GM13976 (cell line): ENCODE measurements at regions not wholly inside any gene's neighbourhood (a gene's known extent, or its start where the extent isn't known, plus 50 kb on each side); places are given as distances from the start of the nearest gene placed in this dataset.

Experiments
- DNase-seq: peaks from one replicate; pipeline ENCODE4 v3.0.0; 2012; ENCODE audit warnings: low spot score
- in situ Hi-C: fragments of 300-500 bp; cut with MboI; formaldehyde crosslinking; loops from one replicate; pipeline ENCODE4 v1.12.0; 2022; ENCODE audit warnings: low sequenced_read_pairs, mixed read lengths, inconsistent platforms; ENCODE audit not compliant: unreplicated experiment
- TF ChIP-seq, protein P1 (sequence below): IDR thresholded peaks from 2 replicates; pipeline ENCODE4 v1.5.1; 2012; ENCODE audit warnings: borderline replicate concordance, mild to moderate bottlenecking; ENCODE audit not compliant: insufficient read depth; ENCODE audit errors: extremely low read depth, missing control alignments, control extremely low read depth

DNA sequence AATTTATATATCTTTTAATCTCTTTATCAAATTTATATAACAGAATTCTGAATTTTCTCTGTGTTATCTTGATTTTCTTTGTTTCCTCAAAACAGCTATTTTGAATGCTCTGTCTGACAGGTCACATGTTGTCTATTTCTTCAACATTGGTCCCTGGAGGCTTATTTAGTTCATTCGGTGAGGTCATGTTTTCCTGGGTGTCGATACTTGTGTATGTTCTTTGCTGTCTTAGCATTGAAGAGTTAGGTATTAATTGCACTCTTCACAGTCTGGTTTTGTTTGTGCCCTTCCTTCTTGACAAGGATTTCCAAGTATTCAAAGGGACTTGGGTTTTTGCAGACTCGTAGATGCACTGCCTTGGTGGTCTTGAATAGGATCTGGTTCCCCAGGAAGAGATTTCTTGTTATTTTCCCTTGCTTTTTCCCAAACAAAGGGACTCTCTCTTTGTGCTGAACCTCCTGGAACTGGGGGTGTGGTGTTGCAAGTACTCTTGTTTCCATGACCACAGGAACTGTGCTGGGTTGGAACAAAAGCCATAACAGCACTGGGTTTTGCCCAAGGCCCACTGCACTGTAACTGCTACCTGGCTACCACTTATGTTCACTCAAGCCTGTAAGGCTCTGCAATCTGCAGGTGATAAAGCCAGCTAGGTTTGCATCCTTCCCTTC, 1483.0 kb downstream of the CDH8 start:
- no peak for DNase-seq
- TF ChIP-seq, protein P1, sequence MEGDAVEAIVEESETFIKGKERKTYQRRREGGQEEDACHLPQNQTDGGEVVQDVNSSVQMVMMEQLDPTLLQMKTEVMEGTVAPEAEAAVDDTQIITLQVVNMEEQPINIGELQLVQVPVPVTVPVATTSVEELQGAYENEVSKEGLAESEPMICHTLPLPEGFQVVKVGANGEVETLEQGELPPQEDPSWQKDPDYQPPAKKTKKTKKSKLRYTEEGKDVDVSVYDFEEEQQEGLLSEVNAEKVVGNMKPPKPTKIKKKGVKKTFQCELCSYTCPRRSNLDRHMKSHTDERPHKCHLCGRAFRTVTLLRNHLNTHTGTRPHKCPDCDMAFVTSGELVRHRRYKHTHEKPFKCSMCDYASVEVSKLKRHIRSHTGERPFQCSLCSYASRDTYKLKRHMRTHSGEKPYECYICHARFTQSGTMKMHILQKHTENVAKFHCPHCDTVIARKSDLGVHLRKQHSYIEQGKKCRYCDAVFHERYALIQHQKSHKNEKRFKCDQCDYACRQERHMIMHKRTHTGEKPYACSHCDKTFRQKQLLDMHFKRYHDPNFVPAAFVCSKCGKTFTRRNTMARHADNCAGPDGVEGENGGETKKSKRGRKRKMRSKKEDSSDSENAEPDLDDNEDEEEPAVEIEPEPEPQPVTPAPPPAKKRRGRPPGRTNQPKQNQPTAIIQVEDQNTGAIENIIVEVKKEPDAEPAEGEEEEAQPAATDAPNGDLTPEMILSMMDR = no peak
- in situ Hi-C loops = no loop called here

DNA sequence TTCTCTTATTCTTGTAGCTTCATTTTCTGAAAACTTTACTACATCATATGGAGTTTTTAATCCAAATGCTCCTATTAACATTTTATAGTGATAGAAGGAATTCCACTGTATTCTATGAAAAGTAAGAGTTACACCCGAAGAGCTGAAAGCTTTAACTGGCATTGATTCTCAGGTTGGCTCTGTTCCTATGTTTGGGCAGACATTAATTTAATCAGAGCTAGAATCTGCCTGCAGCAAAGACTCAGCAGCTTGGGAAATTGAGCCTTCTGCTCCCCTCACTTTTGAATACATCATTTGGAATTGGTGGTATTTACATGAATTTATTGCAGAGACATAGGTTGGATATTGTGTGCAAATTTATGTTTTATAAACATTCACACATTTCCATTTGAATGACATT, 1494.7 kb downstream of the CDH8 start:
- TF ChIP-seq, protein P1 = no peak
- in situ Hi-C loops = no loop called here
- DNase-seq = no peak

DNA sequence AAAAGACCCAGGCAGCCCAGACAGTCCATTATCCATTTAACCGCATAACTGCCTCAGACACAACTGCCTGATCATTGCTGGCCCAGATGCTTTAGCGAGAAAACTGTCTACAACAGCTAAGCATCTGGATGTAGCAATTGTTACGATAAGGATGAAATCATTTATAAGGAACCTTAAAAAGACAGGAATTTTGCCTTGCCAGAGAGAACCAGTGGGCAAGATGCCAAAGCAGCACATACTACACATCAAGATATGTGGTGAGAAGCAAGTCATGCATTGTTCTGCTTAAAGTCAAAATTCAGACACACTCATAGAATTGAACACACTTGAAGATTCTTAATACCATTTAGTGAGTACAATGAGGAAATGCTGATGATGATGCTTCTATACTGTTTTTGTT, 1525.3 kb downstream of the CDH8 start:
- DNase-seq = no peak
- in situ Hi-C loops = no loop called here
- TF ChIP-seq, protein P1 = no peak

DNA sequence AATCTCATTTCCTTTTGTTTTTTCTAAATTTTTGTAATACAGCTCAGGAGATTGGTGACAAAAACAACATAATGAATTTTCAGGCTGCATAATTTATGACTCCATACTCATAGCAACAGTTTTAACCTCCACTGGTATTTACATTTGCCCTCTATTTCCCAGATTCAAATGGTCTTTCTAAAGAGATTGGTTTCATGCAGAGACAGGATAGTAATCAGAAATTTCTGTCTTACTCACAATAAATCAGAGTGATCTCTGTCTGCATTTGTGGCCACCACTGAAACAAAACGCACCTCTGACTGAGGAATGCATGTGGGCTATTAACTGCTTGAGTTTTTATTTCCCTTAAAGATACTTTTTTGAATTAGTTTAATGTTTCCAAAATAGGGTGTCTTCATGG, 1526.0 kb downstream of the CDH8 start:
- DNase-seq = no peak
- TF ChIP-seq, protein P1 = no peak
- in situ Hi-C loops = no loop called here

DNA sequence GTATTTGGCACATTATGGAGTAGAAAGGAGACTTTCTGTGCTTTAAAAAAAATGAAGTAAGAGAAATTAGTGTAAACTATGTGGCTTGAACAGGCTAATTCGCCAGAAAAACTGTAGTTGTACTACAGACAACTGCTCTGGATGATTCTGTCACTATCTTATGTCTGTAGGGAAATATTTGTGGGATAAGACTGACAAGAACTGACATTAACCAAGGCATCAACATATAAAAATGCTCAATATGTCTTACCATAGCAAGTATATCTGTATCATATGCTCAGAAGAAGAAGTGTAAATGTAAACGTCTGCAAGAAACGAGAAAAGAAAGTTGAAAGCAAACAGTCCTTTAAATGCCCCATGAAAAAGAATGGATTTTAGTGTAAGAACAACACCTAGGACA, 1545.0 kb downstream of the CDH8 start:
- in situ Hi-C loops = no loop called here
- DNase-seq = no peak
- TF ChIP-seq, protein P1 = no peak

DNA sequence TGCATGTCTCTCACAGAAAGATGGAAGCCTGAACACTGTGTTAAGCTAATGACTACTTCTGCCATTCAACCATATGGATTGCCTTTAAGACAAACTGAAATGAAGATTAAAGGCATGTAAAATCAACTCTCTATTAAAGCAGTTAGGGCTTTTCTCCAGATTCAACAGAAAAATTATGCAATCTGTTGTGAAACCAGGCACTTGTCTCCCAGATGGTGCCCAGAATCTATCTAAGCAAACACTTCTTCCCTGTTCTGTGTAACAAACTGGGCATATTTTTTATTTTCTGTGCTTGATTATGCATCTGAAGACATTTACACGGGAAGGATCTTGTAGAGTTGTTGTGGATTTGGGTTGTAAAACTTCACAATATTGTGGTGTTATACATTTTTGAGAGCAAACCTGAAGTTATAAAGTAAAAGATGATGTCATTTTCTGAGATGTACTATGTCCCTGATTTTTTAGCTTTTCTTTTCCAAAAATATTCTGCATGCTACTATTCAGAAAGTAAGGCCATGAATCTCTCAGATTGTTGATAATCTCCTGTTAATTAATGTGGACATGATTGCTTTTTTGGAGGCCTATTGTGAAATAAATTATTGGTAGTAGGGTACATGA, 1550.3 kb downstream of the CDH8 start:
- TF ChIP-seq, protein P1 = no peak
- in situ Hi-C loops = no loop called here
- no peak for DNase-seq
